ENCODE measurements at regions not wholly inside any gene's neighbourhood (a gene's known extent, or its start where the extent isn't known, plus 50 kb on each side); places are given as distances from the start of the nearest gene placed in this dataset.
"Not testable (repeated sequence)": the region's sequence is repeated elsewhere in the genome, so short reads cannot be mapped to it uniquely, and the experiment has no call there.

GRCh38 chr17:13152501-13152900 lies 134.7 kb upstream of the ELAC2 start:
- no peak for DNase-seq
- 68 to 79% (median 73%) methylated on average over 3 of the region's 3 CpGs for WGBS, 4 donors
- TF ChIP-seq POLR2A (IDR thresholded peaks at IDR 0.05) (no peak), CTCF (IDR thresholded peaks at IDR 0.05) (no peak)
- Histone ChIP-seq H3K4me1 (no peaks in the 10 kb centered on the region), H3K4me3 (no peak overlapping the region), H3K9me3 (peaks cover 0 to 9% (median 0%) of the 10 kb centered on the region in 12 donors), H3K27ac (no peak overlapping the region), H3K36me3 (no peaks in the 10 kb centered on the region), H3K27me3 (no peaks in the 10 kb centered on the region)
- intact Hi-C loops (cut with DNase I), result no loop called here
- no peak for ATAC-seq

- H3K27me3 ChIP-seq; intact Hi-C loops (cut with DNase I); H3K27ac ChIP-seq; DNase-seq; H3K9me3 ChIP-seq; H3K36me3 ChIP-seq; H3K4me3 ChIP-seq; ATAC-seq; H3K4me1 ChIP-seq: not testable (repeated sequence)
- WGBS, 4 donors, result 93 to 98% (median 93%) methylated on average over 6 of the region's 6 CpGs
Measured at GRCh38 chr17:13150738-13151137, 132.9 kb upstream of the ELAC2 start.

GRCh38 chr17:13143001-13143400 lies 125.2 kb upstream of the ELAC2 start:
- H3K9me3 ChIP-seq, result peaks cover 0 to 2% (median 0%) of the 10 kb centered on the region in 12 donors
- WGBS, 4 donors, result 79 to 95% (median 92%) methylated on average over 1 of the region's 1 CpG
- intact Hi-C loops (cut with DNase I), result no loop called here
- no peak for TF ChIP-seq POLR2A (IDR thresholded peaks at IDR 0.05)
- no peak for TF ChIP-seq CTCF (IDR thresholded peaks at IDR 0.05)
- ATAC-seq, result no peak
- no peak overlapping the region for H3K4me3 ChIP-seq
- peaks cover 0 to 5% (median 0%) of the 10 kb centered on the region in 9 donors for H3K27me3 ChIP-seq
- no peaks in the 10 kb centered on the region for H3K4me1 ChIP-seq
- no peak overlapping the region for H3K27ac ChIP-seq
- H3K36me3 ChIP-seq, result no peaks in the 10 kb centered on the region
- DNase-seq, result no peak

GRCh38 chr17:13140750-13141149 lies 122.9 kb upstream of the ELAC2 start:
- DNase-seq (no peak), ATAC-seq (no peak)
- H3K4me1 ChIP-seq, result no peaks in the 10 kb centered on the region
- WGBS, 4 donors, result 16 to 33% (median 31%) methylated on average over 2 of the region's 2 CpGs
- H3K36me3 ChIP-seq, result no peaks in the 10 kb centered on the region
- H3K27me3 ChIP-seq, result peaks cover 0 to 2% (median 0%) of the 10 kb centered on the region in 9 donors
- H3K9me3 ChIP-seq, result peaks cover 0 to 9% (median 0%) of the 10 kb centered on the region in 12 donors
- no peak overlapping the region for H3K27ac ChIP-seq
- H3K4me3 ChIP-seq, result no peak overlapping the region
- intact Hi-C loops (cut with DNase I), result no loop called here
- peak in 2 of 12 donors; percentile 3 to 11 for TF ChIP-seq CTCF (IDR thresholded peaks at IDR 0.05)
- no peak for TF ChIP-seq POLR2A (IDR thresholded peaks at IDR 0.05)

GRCh38 chr17:13135506-13135905 lies 117.7 kb upstream of the ELAC2 start:
- no peaks in the 10 kb centered on the region for H3K36me3 ChIP-seq
- no peak overlapping the region for H3K27ac ChIP-seq
- intact Hi-C loops (cut with DNase I), result no loop called here
- TF ChIP-seq CTCF (IDR thresholded peaks at IDR 0.05) (no peak), POLR2A (IDR thresholded peaks at IDR 0.05) (no peak)
- peaks cover 0 to 9% (median 0%) of the 10 kb centered on the region in 12 donors for H3K9me3 ChIP-seq
- peaks cover 0 to 6% (median 0%) of the 10 kb centered on the region in 9 donors for H3K27me3 ChIP-seq
- H3K4me3 ChIP-seq, result no peak overlapping the region
- DNase-seq (no peak), ATAC-seq (no peak)
- no peaks in the 10 kb centered on the region for H3K4me1 ChIP-seq
- WGBS, 4 donors, result 28 to 38% (median 36%) methylated on average over 5 of the region's 5 CpGs

All from heart left ventricle (tissue), 16 donors.